HG03439 (cell line): ENCODE measurements at regions not wholly inside any gene's neighbourhood (a gene's known extent, or its start where the extent isn't known, plus 50 kb on each side); places are given as distances from the start of the nearest gene placed in this dataset.

Source experiments
- ATAC-seq: cut with Tn5 transposase; IDR thresholded peaks from one replicate; pipeline ENCODE4 v1.9.1; 2021; ENCODE audit warnings: mild to moderate bottlenecking, moderate library complexity; ENCODE audit not compliant: unreplicated experiment

DNA sequence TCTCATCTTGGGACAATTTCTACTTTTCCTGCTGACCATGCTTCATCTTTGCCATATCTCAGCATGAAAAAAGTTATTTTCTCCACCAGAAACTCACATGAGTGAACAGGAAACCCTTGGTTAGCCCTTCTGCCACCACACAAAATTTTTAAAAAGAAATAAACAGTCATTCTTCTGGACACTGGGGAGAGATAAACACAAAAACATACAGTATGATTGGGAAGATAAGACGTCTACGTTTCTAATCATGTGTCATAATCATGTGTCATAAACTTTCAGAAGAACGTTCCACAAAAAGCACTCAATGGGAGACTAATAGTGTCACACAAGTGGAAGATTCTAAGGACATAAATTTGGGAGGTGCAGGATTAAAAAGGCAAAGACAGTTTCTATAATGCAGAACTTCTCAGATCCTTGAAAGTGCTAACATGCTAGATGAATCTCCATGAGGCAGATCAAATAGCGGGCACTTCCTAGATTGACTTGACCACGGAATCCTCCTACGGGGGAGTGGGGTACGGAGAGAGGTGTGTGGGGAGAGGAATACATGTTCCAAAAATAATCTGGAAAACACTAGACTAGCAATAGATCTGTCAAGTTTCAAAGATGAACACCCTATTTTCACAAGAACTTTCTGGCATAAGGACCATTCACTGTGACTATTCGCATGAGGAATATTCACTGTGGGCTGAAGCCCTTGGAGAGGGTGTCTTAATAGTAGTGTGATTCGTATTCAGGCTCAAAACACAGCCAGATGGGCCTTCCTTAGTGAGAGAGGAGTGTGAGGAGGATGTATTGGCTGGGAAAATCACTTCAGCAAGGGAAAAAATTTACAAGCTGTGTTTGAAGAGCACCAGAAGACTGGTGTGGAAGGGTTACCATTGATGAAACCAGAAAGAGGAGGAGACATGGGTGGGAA lies 206.7 kb downstream of the SETD4 start:
- no peak for ATAC-seq

DNA sequence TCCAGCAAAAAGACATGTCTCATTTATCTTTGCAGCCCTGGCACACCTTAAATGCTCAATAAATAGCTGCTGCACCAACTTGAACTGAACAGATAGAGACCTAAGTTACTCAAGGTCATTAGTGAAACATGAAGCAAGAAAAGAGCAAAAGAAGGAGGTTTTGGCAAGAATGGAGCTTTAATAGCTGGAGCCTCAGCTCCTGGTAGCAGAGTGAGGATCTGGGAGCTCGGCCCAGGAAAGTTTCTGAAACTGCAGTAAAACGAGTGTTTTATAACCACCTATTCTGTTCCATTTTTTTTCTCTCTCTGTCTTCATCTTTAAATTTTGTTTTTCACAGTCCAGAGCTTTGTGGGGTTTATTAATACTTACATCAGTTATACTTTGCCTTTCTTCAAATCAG lies 207.5 kb downstream of the SETD4 start:
- no peak for ATAC-seq

- ATAC-seq, result no peak
These were observed 209.7 kb downstream of the SETD4 start for GRCh38 chr21:35850542-35851103.

GRCh38 chr21:35850029-35850428 lies 210.3 kb downstream of the SETD4 start:
- no peak for ATAC-seq

GRCh38 chr21:35849144-35849543 lies 211.2 kb downstream of the SETD4 start:
- ATAC-seq, result no peak

DNA sequence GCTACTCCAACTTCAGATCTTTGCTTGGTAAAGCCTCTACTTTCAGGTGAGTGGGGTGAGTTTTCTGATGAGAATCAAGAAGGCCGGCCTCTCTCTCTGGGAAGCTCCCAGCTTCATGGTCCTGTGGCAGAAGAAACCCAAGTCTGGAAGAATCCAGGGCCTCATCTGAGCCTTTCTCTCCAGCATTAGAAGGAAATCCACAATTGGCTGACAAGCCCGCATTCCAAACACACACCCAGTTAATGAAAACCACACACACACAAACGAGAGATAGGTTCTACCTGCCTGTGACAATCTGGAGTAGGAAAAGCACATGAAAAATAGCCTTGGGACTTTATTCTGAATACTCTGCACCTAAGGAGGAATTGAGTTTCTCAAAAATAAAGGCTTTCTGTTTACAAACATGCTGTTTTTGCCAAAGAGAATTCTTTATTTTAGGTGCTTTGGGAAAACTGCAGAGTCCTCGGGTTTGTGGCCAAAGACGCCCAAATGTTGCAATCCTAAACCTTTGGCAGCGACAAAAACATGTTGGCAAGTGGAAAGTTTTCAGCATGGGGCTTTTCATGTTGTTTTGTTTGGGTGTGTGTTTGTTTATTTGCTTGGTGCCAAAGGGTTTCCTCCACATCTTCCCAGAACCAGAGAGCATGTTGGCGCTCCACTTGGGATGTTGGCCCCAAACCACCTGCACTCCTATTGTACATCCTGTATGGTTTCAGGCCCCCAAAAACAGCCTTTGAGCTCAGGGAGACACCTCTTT lies 216.2 kb downstream of the SETD4 start:
- no peak for ATAC-seq

GRCh38 chr21:35840949-35841348 lies 219.4 kb downstream of the SETD4 start:
- ATAC-seq, result no peak

DNA sequence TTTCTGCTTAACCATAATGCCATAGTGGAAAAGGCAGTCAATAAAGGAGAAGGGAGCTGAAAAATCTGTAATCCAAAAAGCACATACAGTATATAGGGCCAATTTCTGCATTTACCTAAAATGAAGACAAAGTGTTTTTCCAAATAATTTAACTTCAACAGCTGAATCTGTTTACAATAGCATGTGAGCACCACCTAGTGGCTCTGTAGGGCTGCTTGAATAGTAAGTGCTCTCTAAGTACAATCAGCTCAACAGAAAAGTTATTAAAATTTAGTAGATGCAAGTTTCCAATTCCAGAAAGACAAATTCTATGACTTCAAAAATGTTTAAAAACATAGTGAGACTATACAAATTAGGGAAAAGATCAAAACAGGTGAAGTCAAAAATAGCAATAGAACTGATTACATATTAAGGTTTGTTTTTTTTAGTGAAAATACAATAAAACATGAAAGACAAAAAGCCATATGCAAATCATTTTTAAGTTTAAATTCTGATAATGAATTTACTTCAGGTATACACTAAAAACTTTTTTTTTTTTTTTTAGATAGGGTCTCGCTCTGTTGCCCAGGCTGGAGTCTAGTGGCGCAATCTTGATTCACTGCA lies 220.0 kb downstream of the SETD4 start:
- no peak for ATAC-seq

DNA sequence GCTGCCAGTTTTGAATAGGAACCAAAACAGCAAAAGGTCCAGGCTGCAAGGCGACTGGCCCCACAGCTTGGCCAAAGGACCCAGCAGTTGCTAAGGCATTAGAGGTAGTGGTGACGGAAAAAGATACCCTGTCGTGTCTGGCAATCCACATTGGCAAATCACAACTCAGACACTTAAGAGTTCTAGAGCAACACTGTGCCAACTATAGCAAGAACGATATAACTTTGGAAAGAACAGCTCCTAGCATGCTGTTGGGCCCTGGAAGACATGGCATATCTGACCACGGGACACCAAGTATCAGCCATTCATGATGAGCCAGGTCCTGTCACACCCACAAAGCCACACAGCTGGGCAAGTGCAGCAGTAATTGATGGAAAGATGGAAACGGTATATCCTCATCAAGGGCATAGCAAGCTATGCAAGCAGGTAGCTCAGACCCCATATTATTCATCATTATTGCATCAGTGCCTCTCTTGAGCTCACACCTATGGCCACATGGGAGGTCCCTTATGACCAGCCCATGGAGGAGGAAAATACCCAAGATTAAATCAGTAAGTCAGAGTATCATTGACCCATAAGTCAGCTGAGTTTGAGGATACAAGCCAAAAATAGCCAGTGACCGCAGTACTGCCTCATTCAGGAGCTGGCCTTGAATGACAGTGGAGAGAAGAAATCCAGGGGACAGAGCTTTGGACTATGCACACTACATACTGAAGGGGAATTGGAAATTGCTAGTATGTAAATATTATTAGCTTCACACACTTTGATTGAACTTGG lies 221.2 kb downstream of the SETD4 start:
- ATAC-seq, result no peak

GRCh38 chr21:35838350-35838749 lies 222.0 kb downstream of the SETD4 start:
- no peak for ATAC-seq

DNA sequence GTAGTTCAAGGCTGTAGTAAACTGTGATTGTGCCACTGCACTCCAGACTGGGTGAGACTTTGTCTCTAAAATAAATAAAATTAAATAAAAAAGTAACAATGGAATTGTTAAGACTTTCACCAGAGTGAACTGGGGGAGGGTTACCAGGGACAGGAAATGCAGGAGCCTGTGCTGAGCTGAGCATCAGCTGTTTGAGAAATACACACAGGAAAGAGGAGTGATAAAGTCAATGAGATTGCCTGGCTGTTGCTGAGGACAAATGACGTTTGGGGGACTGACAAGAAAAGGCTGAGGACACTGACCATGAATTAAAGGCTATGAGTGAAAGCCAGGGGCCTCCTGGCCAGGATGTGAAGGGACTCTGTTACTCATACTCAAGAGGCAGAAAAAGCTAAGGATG lies 226.3 kb downstream of the SETD4 start:
- ATAC-seq, result no peak

DNA sequence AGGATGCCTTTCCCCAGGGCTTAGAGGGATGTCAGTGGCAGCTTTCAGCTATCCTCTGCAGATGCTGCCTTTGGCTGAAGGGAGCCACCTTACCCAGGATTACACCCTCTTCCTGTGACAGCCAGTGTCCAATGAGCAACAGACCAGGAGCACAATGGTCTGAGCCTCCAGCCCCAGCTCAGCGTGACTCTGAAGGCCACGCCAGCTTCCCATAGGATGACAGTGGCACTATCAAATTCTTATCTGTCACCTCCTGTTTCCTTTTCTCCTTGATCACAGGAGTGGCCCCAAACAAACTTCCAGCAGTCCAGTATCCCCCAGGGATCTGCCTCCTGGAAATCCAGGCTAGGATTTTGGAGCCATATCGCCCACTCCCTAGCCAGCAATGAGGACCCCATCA lies 226.9 kb downstream of the SETD4 start:
- ATAC-seq, result no peak

DNA sequence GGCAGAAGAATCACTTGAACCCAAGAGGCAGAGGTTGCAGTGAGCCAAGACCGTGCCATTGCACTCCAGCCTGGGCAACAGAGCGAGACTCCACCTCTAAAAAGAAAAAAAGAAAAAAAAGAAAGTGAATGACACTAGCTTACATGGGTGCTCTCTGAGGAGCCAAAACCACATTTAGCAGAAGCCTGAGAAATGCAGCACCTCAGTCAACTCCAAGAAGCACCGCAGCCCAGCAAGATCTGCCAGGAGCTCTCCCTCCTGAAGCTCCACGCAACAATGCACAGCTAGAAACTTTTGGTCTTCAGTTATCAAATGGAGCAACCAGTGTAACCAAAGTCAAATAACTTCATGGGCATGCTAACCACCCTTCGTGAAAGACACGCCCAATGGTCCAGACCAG lies 229.1 kb downstream of the SETD4 start:
- ATAC-seq, result no peak

DNA sequence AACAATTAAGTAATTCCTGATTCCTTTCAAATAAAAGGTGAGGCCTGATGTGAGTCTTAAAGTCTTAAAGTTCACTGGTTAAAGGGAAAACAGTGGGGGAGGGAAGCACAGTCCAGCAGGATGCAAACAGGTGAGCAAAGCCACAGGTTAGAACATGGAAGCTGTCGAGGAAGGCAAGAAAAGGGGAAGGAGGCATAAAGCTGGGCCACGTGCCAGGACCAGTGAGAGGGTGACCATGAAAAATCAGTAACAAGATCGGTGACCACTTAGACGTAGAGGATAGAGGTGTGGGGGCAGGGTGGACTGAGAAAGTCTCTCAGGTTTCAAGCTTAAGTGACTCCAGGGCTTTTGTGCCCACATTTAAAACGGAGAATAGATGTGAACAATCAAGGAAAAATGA lies 231.3 kb downstream of the SETD4 start:
- no peak for ATAC-seq

- no peak for ATAC-seq
These were observed 232.2 kb downstream of the SETD4 start for GRCh38 chr21:35828161-35828560.

- ATAC-seq, result no peak
These were observed 233.3 kb downstream of the SETD4 start for GRCh38 chr21:35827004-35827403.

GRCh38 chr21:35825370-35826353 lies 234.7 kb downstream of the SETD4 start:
- no peak for ATAC-seq

- ATAC-seq, result no peak
These were observed 236.2 kb downstream of the SETD4 start for GRCh38 chr21:35824136-35824535.

DNA sequence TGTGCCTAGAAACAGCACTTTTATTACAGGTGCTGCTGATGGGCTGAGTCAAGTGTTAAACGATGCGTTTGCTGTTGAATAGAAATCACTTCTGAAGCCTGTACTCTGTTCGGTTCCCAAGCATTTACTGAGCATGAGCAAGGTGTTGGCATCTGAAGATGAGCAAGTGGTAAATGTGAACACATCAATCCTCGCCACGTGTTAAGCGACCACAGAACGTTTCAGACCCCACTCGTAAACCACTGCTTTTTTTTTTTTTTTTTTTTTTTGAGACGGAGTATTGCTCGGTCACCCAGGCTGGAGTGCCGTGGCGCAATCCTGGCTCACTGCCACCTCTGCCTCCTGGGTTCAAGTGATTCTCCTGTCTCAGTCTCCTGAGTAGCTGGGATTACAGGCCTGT lies 241.2 kb downstream of the SETD4 start:
- ATAC-seq, result no peak
